GM10266 (cell line): ENCODE measurements at regions not wholly inside any gene's neighbourhood (a gene's known extent, or its start where the extent isn't known, plus 50 kb on each side); places are given as distances from the start of the nearest gene placed in this dataset.

ENCODE experiments used
- DNase-seq: peaks from one replicate; pipeline ENCODE4 v3.0.0; 2012; ENCODE audit errors: extremely low spot score
- TF ChIP-seq, protein P1 (sequence below): IDR thresholded peaks from 2 replicates; pipeline ENCODE4 v1.5.1; 2012; ENCODE audit warnings: mild to moderate bottlenecking, low read depth; ENCODE audit not compliant: control insufficient read depth, insufficient read depth; ENCODE audit errors: missing control alignments

GRCh38 chr18:5651736-5652135 is 107.9 kb upstream of the EPB41L3 start:
- no peak for DNase-seq
- TF ChIP-seq, protein P1, sequence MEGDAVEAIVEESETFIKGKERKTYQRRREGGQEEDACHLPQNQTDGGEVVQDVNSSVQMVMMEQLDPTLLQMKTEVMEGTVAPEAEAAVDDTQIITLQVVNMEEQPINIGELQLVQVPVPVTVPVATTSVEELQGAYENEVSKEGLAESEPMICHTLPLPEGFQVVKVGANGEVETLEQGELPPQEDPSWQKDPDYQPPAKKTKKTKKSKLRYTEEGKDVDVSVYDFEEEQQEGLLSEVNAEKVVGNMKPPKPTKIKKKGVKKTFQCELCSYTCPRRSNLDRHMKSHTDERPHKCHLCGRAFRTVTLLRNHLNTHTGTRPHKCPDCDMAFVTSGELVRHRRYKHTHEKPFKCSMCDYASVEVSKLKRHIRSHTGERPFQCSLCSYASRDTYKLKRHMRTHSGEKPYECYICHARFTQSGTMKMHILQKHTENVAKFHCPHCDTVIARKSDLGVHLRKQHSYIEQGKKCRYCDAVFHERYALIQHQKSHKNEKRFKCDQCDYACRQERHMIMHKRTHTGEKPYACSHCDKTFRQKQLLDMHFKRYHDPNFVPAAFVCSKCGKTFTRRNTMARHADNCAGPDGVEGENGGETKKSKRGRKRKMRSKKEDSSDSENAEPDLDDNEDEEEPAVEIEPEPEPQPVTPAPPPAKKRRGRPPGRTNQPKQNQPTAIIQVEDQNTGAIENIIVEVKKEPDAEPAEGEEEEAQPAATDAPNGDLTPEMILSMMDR, result no peak

GRCh38 chr18:5649439-5649838 is 105.6 kb upstream of the EPB41L3 start:
- TF ChIP-seq, protein P1, result no peak
- no peak for DNase-seq

- TF ChIP-seq, protein P1, result no peak
- no peak for DNase-seq
These were observed 102.9 kb upstream of the EPB41L3 start for GRCh38 chr18:5646739-5647138.

DNA sequence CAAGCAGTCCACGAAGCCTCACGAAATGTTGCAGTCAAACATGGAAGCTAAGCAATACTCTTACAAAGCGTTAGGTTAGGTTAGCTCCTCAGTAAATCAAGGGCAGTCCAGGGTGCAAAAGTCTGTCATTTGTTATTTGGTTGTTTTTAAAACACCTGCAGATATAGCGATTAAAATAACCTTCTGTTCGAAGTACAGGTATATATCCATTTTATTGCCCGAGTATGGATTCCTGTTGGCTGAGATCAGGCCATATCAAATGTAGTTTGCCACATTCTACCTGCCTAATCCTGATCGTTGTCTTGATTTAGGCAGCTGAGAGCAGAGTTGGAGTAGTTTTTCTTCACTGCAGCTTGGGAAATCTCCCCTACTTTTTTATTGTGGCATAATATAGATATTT is 99.5 kb upstream of the EPB41L3 start:
- no peak for DNase-seq
- TF ChIP-seq, protein P1, result no peak

GRCh38 chr18:5640939-5641338 is 97.1 kb upstream of the EPB41L3 start:
- TF ChIP-seq, protein P1, result no peak
- DNase-seq, result no peak

- DNase-seq, result no peak
- TF ChIP-seq, protein P1, result no peak
These were observed 95.3 kb upstream of the EPB41L3 start for GRCh38 chr18:5639131-5639530.

DNA sequence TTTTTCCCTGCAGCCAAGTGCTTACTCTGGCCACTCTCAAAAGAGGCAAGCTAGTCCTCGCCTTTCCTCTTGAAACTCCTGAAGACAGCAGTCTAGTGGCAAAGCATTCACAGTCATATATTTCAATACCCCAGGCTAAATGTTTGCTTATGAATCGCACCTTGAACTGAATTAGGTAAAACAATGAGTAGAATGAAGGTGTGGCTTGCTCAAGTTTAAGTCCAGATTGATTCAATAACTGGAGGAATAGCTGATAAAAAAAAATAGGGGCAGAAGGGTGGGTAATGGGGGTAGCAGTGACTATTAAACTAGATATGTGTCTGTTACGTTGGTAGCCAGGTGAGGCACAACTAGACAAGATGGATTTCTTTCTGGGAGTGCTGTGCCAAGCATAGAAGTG is 88.2 kb upstream of the EPB41L3 start:
- no peak for DNase-seq
- TF ChIP-seq, protein P1, result no peak
